IPS DF 4.7 (cell line): ENCODE measurements at regions not wholly inside any gene's neighbourhood (a gene's known extent, or its start where the extent isn't known, plus 50 kb on each side); places are given as distances from the start of the nearest gene placed in this dataset.
"Not testable (repeated sequence)": the region's sequence is repeated elsewhere in the genome, so short reads cannot be mapped to it uniquely, and the experiment has no call there.

Experiments
- DNase-seq: peaks from one replicate; pipeline ENCODE4 v3.0.0-alpha.2; 2013; ENCODE audit warnings: low spot score; ENCODE audit errors: extremely low read depth

DNA sequence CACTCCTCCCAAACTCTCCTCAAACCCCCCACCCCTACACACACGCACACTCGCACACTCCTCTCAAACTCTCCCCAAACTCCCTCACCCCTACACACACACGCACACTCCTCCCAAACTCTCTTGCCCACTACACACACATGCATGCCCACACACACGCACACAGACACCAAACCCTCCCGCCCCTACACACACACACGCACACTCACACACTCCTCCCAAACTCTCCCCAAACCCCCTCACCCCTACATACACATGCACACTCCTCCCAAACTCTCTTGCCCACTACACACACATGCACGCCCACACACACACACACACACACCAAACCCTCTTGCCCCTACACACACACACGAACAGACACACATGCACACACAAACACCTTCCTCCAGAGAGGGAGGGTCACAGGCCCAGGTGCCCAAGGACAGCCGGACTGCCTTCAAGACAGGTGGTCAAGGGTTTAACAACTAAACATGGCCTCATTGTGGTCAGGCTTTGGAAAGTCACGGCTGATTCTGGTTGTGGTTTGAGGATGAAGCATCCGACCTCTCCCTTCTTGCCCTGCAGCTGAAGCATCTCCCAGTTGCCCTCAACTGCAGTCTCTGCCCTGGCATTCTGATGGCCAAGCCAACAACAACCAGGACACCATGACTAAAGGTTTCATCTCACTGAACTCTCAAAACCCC is 72.3 kb upstream of the SNTG2 start:
- no peak for DNase-seq

- DNase-seq = no peak
Observed at GRCh38 chr2:877747-878146, 72.9 kb upstream of the SNTG2 start.

DNA sequence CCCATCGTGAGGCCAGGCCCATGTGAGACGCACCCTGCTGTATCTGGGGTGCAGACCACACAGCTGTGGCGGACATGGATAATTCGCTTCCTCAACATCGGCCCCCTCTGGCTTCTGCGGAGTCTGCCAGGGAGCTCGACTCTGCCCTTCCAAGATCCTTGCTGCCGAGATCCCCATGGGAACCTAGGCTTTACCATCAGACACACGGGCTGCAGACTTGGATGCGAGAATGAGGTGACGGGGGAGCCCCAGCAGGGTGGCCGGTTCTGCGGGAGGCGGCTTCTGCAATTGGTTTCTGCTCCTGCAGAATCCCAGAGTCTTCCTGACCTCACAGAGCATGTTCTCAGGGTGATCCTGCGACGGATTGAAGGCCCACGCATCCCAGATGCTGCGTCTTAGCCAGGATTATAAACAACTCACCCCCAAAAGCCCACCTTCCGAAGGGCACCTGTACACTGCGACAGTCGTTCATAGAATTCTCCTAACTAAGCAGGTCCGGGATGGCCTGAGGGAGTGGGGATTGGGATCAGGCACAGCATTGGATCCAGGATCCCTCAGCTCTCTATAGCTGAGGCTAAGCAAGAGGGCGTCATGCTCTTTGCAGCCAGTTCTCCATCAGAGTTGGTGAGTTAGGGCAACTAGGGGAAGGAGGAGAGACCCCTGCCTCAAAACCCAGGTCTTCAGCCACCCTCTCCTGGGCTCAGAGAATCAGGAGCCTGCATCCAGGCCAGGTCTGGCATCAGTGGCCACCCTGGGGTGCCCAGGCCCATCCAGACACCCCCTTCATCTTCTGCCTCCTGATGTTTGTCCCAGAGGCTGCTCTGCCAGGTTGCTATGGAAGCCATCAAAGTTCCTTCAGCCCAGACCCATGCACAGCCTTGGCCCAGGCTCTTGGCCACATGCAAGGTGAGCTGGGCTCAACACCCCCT is 74.7 kb upstream of the SNTG2 start:
- no peak for DNase-seq

GRCh38 chr2:873651-874580 is 76.7 kb upstream of the SNTG2 start:
- no peak for DNase-seq

- no peak for DNase-seq
Observed at GRCh38 chr2:873027-873426, 77.6 kb upstream of the SNTG2 start.

- no peak for DNase-seq
Observed at GRCh38 chr2:871926-872680, 78.5 kb upstream of the SNTG2 start.

- DNase-seq = no peak
Observed at GRCh38 chr2:871175-871727, 79.4 kb upstream of the SNTG2 start.

- no peak for DNase-seq
Observed at GRCh38 chr2:870426-870825, 80.2 kb upstream of the SNTG2 start.

GRCh38 chr2:869894-870293 is 80.8 kb upstream of the SNTG2 start:
- no peak for DNase-seq

DNA sequence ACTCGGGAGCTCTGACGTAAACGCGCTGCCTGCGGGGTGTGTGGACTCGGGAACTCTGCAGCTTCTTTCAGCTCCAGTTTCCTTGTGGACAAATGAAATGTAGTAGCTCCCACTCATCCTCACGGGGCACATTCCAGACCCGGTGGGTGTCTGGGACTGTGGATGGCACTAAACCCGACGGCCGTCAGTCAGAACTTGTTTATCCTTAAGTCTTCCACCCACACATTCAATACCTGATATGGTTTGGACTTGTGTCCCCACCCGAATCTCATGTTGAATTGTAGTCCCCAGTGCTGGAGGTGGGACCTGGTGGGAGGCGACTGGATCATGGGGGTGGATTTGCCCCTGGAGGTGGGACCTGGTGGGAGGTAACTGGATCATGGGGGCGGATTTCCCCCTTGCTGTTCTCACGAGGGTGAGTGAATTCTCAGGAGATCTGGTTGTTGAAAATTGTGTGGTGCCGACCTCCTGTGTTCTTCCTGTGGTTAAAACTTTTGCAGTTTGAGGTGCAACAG is 81.2 kb upstream of the SNTG2 start:
- DNase-seq = no peak

- not testable (repeated sequence) for DNase-seq
Observed at GRCh38 chr2:868857-869256, 81.8 kb upstream of the SNTG2 start.

DNA sequence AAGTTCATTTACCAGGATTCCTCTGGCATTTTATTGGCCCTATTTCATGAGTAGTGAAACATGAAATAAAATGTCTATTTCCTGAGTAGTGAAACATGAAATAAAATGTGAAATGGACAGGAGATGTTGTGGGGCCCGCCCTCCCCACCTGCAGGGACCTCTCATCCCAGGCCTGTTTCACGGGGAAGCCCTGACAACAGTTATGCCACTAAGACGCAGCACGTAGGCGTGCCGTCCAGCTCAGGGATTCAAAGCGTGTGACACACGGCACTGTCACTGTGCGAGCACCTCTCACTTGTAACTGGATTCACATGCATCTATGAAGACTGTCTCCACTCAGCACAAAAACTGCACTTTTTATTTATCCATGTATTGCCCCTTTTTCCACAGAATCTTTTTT is 83.4 kb upstream of the SNTG2 start:
- no peak for DNase-seq

DNA sequence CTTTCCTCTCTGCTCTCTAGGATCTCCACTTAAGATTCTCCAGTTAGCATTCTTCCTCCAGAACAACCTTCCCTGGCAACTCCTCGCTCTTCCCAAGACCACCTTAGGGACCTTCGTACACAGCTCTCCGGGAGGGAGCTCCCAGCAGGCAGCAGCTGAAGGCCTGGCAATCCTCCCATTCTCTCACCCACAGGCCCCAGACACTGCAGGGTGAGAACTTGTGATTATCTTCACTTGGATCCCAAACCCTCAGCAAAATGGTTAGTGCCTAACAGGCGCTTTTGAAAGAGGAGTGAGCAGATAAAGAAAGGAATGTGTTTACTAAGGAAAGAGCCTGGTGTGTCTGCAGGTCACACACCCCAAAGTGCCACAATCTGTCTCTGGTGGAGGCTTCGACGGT is 83.8 kb upstream of the SNTG2 start:
- DNase-seq = no peak

DNA sequence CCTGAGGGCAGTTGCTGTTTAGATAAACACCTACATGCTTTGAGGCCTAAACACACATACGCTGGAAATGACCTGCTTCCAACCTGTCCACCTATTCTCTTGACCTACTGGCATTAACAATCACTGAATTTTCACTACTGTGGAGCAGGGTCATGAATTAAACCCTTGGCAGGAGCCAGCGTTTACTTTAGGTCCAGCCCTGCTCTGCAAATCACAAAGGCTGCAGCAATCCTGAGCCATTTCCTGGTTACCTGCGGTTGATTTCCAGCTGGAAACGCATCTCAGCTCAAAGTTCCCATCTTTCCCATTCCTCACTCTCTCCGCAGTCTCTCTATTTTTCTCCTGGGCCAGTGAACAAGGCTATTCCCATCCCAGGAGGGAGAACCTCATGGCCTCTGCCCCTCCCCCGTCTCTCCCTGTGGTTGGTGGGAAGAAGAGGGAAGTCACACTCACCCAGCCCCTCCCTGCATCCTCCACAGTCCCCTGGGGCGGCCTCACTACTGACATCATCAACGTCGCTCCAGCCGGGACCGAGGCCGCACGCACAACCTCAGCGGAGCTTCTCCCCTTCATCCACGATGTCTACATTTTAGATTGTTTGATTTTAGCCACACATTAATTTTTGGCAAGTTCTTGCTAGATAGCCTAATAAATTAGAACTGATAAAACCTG is 84.5 kb upstream of the SNTG2 start:
- no peak for DNase-seq

GRCh38 chr2:864501-865106 is 86.0 kb upstream of the SNTG2 start:
- DNase-seq = no peak

DNA sequence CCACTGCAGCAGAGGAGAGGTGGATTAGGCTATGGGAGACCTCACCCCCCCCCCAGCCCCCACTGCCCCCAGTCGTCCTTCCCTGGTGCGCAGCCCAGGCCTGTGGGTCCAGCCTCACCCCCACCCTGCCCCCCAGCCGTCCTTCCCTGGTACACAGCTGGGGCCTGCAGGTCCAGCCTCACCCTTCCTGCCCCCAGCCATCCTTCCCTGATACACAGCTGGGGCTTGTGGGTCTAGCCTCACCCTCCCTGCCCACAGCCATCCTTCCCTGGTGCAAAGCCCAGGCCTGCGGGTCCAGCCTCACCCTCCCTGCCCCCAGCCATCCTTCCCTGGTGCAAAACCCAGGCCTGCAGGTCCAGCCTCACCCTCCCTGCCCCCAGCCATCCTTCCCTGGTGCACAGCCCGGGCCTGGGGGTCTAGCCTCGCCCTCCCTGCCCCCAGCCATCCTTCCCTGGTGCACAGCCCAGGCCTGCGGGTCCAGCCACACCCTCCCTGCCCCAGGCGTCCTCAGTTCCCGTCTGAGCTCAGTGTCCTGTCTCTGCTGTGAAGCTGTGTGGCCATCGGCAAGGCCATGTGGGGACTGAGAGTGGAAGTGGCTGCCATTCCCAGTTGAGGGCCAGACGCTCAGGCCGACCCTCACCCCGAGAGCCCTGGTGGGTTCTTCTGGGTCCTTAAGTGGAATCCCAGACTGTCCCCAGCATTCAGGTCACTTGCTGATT is 86.8 kb upstream of the SNTG2 start:
- no peak for DNase-seq

GRCh38 chr2:862731-863466 is 87.8 kb upstream of the SNTG2 start:
- DNase-seq = no peak

- no peak for DNase-seq
Observed at GRCh38 chr2:862355-862687, 88.3 kb upstream of the SNTG2 start.
